WTC11 (cell line): ENCODE measurements at regions not wholly inside any gene's neighbourhood (a gene's known extent, or its start where the extent isn't known, plus 50 kb on each side); places are given as distances from the start of the nearest gene placed in this dataset.

ENCODE experiments used
- FOXP1 ChIP-seq: sonication (generic); formaldehyde crosslinking; IDR thresholded peaks from 2 replicates; pipeline ENCODE4 v1.8.0; 2022; ENCODE audit warnings: missing genetic modification reagents, mild to moderate bottlenecking, moderate library complexity, borderline replicate concordance
- NFYB ChIP-seq: sonication (generic); formaldehyde crosslinking; conservative IDR thresholded peaks from 2 replicates; pipeline ENCODE4 v1.8.0; 2022; ENCODE audit warnings: low read depth, missing genetic modification reagents
- NR2C2 ChIP-seq: sonication (generic); formaldehyde crosslinking; IDR thresholded peaks from 2 replicates; pipeline ENCODE4 v1.8.0; 2022; ENCODE audit warnings: mild to moderate bottlenecking, missing genetic modification reagents
- RELA ChIP-seq: sonication (generic); formaldehyde crosslinking; IDR thresholded peaks from 2 replicates; pipeline ENCODE4 v1.8.1; 2022; ENCODE audit warnings: missing genetic modification reagents, mild to moderate bottlenecking, borderline replicate concordance
- TEAD4 ChIP-seq: sonication (generic); formaldehyde crosslinking; IDR thresholded peaks from 2 replicates; pipeline ENCODE4 v1.8.0; 2022; ENCODE audit warnings: mild to moderate bottlenecking, missing genetic modification reagents
- TP53 ChIP-seq: sonication (generic); formaldehyde crosslinking; IDR thresholded peaks from 2 replicates; pipeline ENCODE4 v1.8.1; 2023; ENCODE audit warnings: mild to moderate bottlenecking, missing genetic modification reagents
- TF ChIP-seq, protein P1 (sequence below): sonication (generic); formaldehyde crosslinking; IDR thresholded peaks from 2 replicates; pipeline ENCODE4 v1.8.0; 2023; ENCODE audit warnings: mild to moderate bottlenecking, missing genetic modification reagents
- TF ChIP-seq, protein P2 (sequence below): fragments of 200-600 bp; IDR thresholded peaks from 2 replicates; pipeline ENCODE4 v1.8.0; 2022; ENCODE audit warnings: antibody characterized with exemption
- TF ChIP-seq, protein P3 (sequence below): sonication (generic); formaldehyde crosslinking; IDR thresholded peaks from 2 replicates; pipeline ENCODE4 v1.8.0; 2022; ENCODE audit warnings: mild to moderate bottlenecking, missing genetic modification reagents
- TF ChIP-seq, protein P4 (sequence below): sonication (generic); formaldehyde crosslinking; IDR thresholded peaks from 2 replicates; pipeline ENCODE4 v1.8.1; 2023; ENCODE audit warnings: mild to moderate bottlenecking, missing genetic modification reagents, moderate library complexity
- TF ChIP-seq, protein P5 (sequence below): sonication (generic); formaldehyde crosslinking; IDR thresholded peaks from 2 replicates; pipeline ENCODE4 v1.8.1; 2023; ENCODE audit warnings: mild to moderate bottlenecking, missing genetic modification reagents, borderline replicate concordance
- TF ChIP-seq, protein P6 (sequence below): sonication (generic); formaldehyde crosslinking; IDR thresholded peaks from 2 replicates; pipeline ENCODE4 v1.8.0; 2023; ENCODE audit warnings: missing genetic modification reagents

DNA sequence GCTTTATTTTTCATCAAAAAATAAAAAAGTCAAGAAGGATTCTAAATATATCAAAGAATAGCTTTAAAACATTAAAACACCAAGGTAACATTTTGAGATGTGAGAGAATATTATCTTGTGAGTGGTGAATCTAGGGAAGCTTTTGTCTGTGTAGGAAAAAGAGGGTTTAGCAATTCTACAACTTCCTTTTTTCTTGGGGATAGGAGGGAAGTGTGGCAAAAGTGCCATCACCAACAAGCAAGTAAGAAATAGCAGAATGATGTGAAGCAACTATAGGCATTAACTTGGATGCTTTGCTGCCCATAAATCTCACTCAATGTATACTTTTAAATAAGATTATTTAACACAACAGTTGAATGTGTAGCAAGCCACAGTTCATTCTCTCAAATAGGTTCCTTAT is 57.8 kb upstream of the SUCLG2 start:
- TF ChIP-seq, protein P1, sequence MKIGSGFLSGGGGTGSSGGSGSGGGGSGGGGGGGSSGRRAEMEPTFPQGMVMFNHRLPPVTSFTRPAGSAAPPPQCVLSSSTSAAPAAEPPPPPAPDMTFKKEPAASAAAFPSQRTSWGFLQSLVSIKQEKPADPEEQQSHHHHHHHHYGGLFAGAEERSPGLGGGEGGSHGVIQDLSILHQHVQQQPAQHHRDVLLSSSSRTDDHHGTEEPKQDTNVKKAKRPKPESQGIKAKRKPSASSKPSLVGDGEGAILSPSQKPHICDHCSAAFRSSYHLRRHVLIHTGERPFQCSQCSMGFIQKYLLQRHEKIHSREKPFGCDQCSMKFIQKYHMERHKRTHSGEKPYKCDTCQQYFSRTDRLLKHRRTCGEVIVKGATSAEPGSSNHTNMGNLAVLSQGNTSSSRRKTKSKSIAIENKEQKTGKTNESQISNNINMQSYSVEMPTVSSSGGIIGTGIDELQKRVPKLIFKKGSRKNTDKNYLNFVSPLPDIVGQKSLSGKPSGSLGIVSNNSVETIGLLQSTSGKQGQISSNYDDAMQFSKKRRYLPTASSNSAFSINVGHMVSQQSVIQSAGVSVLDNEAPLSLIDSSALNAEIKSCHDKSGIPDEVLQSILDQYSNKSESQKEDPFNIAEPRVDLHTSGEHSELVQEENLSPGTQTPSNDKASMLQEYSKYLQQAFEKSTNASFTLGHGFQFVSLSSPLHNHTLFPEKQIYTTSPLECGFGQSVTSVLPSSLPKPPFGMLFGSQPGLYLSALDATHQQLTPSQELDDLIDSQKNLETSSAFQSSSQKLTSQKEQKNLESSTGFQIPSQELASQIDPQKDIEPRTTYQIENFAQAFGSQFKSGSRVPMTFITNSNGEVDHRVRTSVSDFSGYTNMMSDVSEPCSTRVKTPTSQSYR = no peak
- TF ChIP-seq, protein P2, sequence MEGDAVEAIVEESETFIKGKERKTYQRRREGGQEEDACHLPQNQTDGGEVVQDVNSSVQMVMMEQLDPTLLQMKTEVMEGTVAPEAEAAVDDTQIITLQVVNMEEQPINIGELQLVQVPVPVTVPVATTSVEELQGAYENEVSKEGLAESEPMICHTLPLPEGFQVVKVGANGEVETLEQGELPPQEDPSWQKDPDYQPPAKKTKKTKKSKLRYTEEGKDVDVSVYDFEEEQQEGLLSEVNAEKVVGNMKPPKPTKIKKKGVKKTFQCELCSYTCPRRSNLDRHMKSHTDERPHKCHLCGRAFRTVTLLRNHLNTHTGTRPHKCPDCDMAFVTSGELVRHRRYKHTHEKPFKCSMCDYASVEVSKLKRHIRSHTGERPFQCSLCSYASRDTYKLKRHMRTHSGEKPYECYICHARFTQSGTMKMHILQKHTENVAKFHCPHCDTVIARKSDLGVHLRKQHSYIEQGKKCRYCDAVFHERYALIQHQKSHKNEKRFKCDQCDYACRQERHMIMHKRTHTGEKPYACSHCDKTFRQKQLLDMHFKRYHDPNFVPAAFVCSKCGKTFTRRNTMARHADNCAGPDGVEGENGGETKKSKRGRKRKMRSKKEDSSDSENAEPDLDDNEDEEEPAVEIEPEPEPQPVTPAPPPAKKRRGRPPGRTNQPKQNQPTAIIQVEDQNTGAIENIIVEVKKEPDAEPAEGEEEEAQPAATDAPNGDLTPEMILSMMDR = no peak
- TF ChIP-seq, protein P3, sequence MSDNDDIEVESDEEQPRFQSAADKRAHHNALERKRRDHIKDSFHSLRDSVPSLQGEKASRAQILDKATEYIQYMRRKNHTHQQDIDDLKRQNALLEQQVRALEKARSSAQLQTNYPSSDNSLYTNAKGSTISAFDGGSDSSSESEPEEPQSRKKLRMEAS (CRISPR knock-in tag) = no peak
- TF ChIP-seq TEAD4 (no peak), RELA (CRISPR knock-in tag) (no peak), TP53 (CRISPR knock-in tag) (no peak), FOXP1 (CRISPR knock-in tag) (no peak), NFYB (CRISPR knock-in tag) (no peak), NR2C2 (CRISPR knock-in tag) (no peak)
- TF ChIP-seq, protein P4, sequence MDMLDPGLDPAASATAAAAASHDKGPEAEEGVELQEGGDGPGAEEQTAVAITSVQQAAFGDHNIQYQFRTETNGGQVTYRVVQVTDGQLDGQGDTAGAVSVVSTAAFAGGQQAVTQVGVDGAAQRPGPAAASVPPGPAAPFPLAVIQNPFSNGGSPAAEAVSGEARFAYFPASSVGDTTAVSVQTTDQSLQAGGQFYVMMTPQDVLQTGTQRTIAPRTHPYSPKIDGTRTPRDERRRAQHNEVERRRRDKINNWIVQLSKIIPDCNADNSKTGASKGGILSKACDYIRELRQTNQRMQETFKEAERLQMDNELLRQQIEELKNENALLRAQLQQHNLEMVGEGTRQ (CRISPR knock-in tag) = no peak
- TF ChIP-seq, protein P5, sequence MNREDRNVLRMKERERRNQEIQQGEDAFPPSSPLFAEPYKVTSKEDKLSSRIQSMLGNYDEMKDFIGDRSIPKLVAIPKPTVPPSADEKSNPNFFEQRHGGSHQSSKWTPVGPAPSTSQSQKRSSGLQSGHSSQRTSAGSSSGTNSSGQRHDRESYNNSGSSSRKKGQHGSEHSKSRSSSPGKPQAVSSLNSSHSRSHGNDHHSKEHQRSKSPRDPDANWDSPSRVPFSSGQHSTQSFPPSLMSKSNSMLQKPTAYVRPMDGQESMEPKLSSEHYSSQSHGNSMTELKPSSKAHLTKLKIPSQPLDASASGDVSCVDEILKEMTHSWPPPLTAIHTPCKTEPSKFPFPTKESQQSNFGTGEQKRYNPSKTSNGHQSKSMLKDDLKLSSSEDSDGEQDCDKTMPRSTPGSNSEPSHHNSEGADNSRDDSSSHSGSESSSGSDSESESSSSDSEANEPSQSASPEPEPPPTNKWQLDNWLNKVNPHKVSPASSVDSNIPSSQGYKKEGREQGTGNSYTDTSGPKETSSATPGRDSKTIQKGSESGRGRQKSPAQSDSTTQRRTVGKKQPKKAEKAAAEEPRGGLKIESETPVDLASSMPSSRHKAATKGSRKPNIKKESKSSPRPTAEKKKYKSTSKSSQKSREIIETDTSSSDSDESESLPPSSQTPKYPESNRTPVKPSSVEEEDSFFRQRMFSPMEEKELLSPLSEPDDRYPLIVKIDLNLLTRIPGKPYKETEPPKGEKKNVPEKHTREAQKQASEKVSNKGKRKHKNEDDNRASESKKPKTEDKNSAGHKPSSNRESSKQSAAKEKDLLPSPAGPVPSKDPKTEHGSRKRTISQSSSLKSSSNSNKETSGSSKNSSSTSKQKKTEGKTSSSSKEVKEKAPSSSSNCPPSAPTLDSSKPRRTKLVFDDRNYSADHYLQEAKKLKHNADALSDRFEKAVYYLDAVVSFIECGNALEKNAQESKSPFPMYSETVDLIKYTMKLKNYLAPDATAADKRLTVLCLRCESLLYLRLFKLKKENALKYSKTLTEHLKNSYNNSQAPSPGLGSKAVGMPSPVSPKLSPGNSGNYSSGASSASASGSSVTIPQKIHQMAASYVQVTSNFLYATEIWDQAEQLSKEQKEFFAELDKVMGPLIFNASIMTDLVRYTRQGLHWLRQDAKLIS (CRISPR knock-in tag) = no peak
- TF ChIP-seq, protein P6, sequence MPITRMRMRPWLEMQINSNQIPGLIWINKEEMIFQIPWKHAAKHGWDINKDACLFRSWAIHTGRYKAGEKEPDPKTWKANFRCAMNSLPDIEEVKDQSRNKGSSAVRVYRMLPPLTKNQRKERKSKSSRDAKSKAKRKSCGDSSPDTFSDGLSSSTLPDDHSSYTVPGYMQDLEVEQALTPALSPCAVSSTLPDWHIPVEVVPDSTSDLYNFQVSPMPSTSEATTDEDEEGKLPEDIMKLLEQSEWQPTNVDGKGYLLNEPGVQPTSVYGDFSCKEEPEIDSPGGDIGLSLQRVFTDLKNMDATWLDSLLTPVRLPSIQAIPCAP (CRISPR knock-in tag) = no peak
